Right cardiac atrium (tissue), 5 donors: ENCODE measurements at regions not wholly inside any gene's neighbourhood (a gene's known extent, or its start where the extent isn't known, plus 50 kb on each side); places are given as distances from the start of the nearest gene placed in this dataset.

Source experiments
- ATAC-seq, 2 donors: fragments of 200-7000 bp; cut with Tn5 transposase; one replicate each; pipeline versions ENCODE4 v1.8.0 to v1.9.1; 2020; ENCODE audit warnings: moderate library complexity in 2 of 2, mild to moderate bottlenecking in 1 of 2
- DNase-seq, 3 donors: peaks; one replicate each; pipeline ENCODE4 v3.0.0-alpha.2; 2020
- H3K27ac ChIP-seq: one replicate; pipeline ENCODE4 v1.5.1; 2013; ENCODE audit warnings: mild to moderate bottlenecking, low read length, control low read depth, moderate library complexity
- H3K27me3 ChIP-seq: one replicate; pipeline ENCODE4 v1.6.1; 2013; ENCODE audit not compliant: control insufficient read depth, insufficient read depth
- H3K4me1 ChIP-seq: one replicate; pipeline ENCODE4 v1.6.1; 2013; ENCODE audit warnings: low read length; ENCODE audit not compliant: control insufficient read depth, insufficient read depth
- H3K4me3 ChIP-seq: one replicate; pipeline ENCODE4 v1.5.1; 2013; ENCODE audit warnings: low read length, control low read depth
- H3K9me3 ChIP-seq: one replicate; pipeline ENCODE4 v1.6.1; 2013; ENCODE audit warnings: low read length; ENCODE audit not compliant: control insufficient read depth
- WGBS: extraction: QIAGEN DNeasy Blood & Tissue Kit; methylation state at CpG from one replicate; pipeline ENCODE4 v1.1.7; 2013; 5-methylcytosine and 5-hydroxymethylcytosine counted together
- intact Hi-C, 4 donors: fragments of 100-400 bp; cut with DNase I; formaldehyde crosslinking; loops; one replicate each; pipeline versions ENCODE4 v1.11.0 to v1.14.0; 2022 to 2023
- donor health status: healthy with polysubstance abuse.
- donor health status: DM: no; HTN: yes; CAD: no.
- donor health status: DM: no; HTN: no; CAD: no.
- donor health status: DM: no; HTN: yes; CAD: no; lungs with severe emphysema.
- donor health status: DM: yes; HTN: yes; CAD: no.

- no peak for ATAC-seq
- H3K9me3 ChIP-seq: no peaks in the 10 kb centered on the region
- no peaks in the 10 kb centered on the region for H3K4me1 ChIP-seq
- no peak overlapping the region for H3K4me3 ChIP-seq
- intact Hi-C loops: loop anchor here in 1 of 4 donors (10.0 kb wide), 1 partner anchor 611 kb away; no protein-coding TSS in a partner anchor
- no peak for DNase-seq
- no peak overlapping the region for H3K27ac ChIP-seq
- 77% methylated on average over 4 of the region's 4 CpGs for WGBS
- H3K27me3 ChIP-seq: no peaks in the 10 kb centered on the region
Measured at GRCh38 chr16:51755577-51756355, 604.7 kb upstream of the SALL1 start.

GRCh38 chr16:51755039-51755501, 604.0 kb upstream of the SALL1 start:
- intact Hi-C loops: loop anchor here in 1 of 4 donors (10.0 kb wide), 1 partner anchor 610 kb away; no protein-coding TSS in a partner anchor
- no peaks in the 10 kb centered on the region for H3K4me1 ChIP-seq
- WGBS: 42% methylated on average over 12 of the region's 12 CpGs
- ATAC-seq: no peak
- H3K27ac ChIP-seq: no peak overlapping the region
- H3K4me3 ChIP-seq: no peak overlapping the region
- DNase-seq: peak in 1 of 3 donors; percentile 14
- no peaks in the 10 kb centered on the region for H3K27me3 ChIP-seq
- no peaks in the 10 kb centered on the region for H3K9me3 ChIP-seq

GRCh38 chr16:51753467-51754127, 602.5 kb upstream of the SALL1 start:
- ATAC-seq (no peak), DNase-seq (no peak)
- no peak overlapping the region for H3K27ac ChIP-seq
- H3K27me3 ChIP-seq: no peaks in the 10 kb centered on the region
- 37% methylated on average over 1 of the region's 1 CpG for WGBS
- H3K4me3 ChIP-seq: no peak overlapping the region
- intact Hi-C loops: loop anchor here in 1 of 4 donors (10.0 kb wide), 1 partner anchor 609 kb away; no protein-coding TSS in a partner anchor
- no peaks in the 10 kb centered on the region for H3K9me3 ChIP-seq
- H3K4me1 ChIP-seq: no peaks in the 10 kb centered on the region

DNA sequence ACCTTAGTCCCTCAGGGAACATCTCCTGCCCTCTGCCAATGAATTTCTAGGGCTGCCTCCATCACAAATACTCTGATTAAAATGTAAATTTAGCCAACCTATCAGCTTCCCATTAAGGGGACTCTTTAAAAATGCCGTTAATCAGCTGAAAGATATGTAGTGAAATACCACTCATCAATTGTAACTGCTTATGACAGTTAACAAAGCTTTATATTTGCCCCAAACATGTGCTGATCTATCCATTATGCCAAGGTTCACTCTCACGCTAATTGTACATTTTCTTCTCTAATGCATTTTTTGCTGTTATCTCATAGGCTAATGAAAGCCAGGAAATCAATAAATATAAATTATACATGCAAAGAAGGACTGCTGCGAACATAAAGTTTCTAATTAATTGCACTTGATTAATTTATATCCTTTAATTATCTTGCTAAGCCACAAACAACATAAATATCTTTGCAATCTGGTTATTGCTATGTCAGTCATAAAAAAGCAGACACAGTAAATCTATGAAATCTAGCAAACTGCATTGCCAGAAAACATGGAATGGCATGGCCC, 601.4 kb upstream of the SALL1 start:
- H3K4me1 ChIP-seq: no peaks in the 10 kb centered on the region
- WGBS: 82% methylated on average over 3 of the region's 3 CpGs
- H3K9me3 ChIP-seq: no peaks in the 10 kb centered on the region
- no peak overlapping the region for H3K4me3 ChIP-seq
- intact Hi-C loops: loop anchor here in 1 of 4 donors (10.0 kb wide), 1 partner anchor 608 kb away; no protein-coding TSS in a partner anchor
- no peak for DNase-seq
- H3K27me3 ChIP-seq: no peaks in the 10 kb centered on the region
- H3K27ac ChIP-seq: no peak overlapping the region
- ATAC-seq: no peak

DNA sequence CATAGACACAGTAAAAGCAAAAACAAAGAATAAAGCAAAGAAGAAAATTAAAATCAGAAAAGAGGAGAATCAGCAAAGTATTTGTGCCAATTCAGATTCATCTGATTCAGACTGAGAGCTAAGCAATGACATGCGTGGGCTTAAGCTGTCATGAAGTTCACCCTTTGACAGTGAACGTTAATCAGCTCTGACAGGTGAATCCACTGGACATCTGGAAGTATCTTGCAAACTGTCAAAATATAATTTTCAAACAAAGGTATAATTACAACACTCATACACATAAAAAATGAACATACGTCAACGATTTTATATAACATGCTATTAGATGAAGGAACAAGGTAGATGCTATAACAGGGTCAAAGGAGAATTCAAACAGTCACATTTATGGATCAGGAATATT, 596.3 kb upstream of the SALL1 start:
- DNase-seq: no peak
- H3K27ac ChIP-seq: no peak overlapping the region
- intact Hi-C loops: no loop called here
- no peaks in the 10 kb centered on the region for H3K9me3 ChIP-seq
- WGBS: 73% methylated on average over 4 of the region's 4 CpGs
- ATAC-seq: no peak
- H3K4me3 ChIP-seq: no peak overlapping the region
- no peaks in the 10 kb centered on the region for H3K27me3 ChIP-seq
- no peaks in the 10 kb centered on the region for H3K4me1 ChIP-seq

DNA sequence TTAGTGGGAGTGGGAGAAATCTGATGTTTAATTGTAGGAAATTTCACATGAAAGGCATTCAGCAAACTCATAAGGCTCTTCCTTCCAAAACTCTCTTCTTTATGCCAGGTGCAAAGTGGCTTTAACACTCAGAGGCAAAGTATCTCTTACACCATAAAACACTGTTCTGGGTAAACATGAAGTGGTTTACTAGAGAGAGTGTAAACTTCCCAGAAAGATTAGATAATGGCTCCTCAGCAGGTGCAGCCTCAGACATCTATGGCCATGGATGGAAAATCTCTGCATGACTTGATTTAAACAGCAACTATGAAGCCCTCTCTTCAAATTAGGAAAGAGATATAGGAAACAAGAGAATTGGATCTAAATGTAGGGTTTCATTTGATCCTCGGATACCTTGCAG, 583.1 kb upstream of the SALL1 start:
- no peaks in the 10 kb centered on the region for H3K4me1 ChIP-seq
- ATAC-seq (no peak), DNase-seq (no peak)
- 58% methylated on average over 1 of the region's 1 CpG for WGBS
- no peak overlapping the region for H3K27ac ChIP-seq
- intact Hi-C loops: no loop called here
- H3K9me3 ChIP-seq: no peaks in the 10 kb centered on the region
- H3K4me3 ChIP-seq: no peak overlapping the region
- no peaks in the 10 kb centered on the region for H3K27me3 ChIP-seq

DNA sequence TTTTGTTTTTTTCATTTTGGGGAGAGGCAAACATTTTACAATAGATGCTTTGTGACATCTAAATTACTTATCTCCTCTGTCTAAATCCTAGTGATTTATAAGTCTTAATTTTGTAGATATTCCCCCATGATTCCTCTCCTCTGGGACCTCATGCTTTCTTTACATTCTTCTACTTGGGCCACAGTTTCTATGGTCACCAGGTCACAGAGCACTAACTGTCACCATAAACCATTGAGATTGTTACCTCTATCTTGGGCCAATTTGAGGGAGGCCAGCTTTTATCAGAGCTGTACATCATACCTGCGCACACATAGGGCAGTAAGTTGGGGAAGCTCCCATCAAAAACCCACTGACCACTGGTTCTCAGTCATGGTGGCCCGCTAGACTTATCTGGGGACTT, 582.1 kb upstream of the SALL1 start:
- ATAC-seq: no peak
- Histone ChIP-seq H3K4me1 (no peaks in the 10 kb centered on the region), H3K9me3 (no peaks in the 10 kb centered on the region), H3K4me3 (no peak overlapping the region), H3K27ac (no peak overlapping the region), H3K27me3 (no peaks in the 10 kb centered on the region)
- intact Hi-C loops: no loop called here
- no peak for DNase-seq
- 86% methylated on average over 2 of the region's 2 CpGs for WGBS

- intact Hi-C loops: no loop called here
- WGBS: 62% methylated on average over 4 of the region's 4 CpGs
- no peaks in the 10 kb centered on the region for H3K27me3 ChIP-seq
- no peak for DNase-seq
- H3K9me3 ChIP-seq: no peaks in the 10 kb centered on the region
- ATAC-seq: no peak
- H3K4me1 ChIP-seq: no peaks in the 10 kb centered on the region
- H3K27ac ChIP-seq: no peak overlapping the region
- H3K4me3 ChIP-seq: no peak overlapping the region
Measured at GRCh38 chr16:51731160-51731559, 580.1 kb upstream of the SALL1 start.

DNA sequence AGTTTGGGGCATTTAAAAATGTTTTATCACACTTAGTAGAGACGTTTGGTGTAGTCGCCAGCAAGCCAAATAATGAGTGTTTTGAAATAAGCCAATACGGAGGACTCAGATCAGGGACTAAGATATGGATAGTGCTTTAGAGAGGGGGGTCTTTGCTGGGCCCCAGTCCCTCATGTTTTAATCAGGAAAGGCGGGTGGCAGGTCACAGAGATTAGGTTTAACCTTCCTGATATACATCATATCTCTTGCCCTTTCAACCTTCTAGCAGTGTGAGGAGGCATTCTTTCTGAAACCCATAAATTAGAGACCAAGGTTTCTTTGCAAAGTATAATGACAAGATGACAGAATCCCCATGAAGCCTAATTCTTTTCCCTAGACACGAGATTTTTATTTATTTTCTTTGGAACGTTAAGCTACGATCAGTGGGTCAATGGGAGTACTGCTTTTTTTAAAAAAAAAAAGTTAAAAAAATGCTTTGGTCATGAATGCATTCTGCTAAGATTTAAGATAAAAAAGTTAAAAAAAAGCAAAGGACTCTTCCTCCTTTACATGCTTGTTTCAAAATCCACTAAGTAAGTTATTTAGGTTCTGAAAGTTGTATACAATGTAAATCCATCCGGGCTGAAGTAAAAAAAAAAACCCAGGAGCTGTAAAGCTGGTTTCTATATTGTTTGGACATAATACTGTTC, 572.1 kb upstream of the SALL1 start:
- Histone ChIP-seq H3K4me1 (no peaks in the 10 kb centered on the region), H3K9me3 (no peaks in the 10 kb centered on the region), H3K4me3 (no peak overlapping the region), H3K27ac (no peak overlapping the region), H3K27me3 (no peaks in the 10 kb centered on the region)
- 21% methylated on average over 8 of the region's 8 CpGs for whole genome bisulfite sequencing
- ATAC-seq (no peak), DNase-seq (no peak)
- intact Hi-C loops: no loop called here

DNA sequence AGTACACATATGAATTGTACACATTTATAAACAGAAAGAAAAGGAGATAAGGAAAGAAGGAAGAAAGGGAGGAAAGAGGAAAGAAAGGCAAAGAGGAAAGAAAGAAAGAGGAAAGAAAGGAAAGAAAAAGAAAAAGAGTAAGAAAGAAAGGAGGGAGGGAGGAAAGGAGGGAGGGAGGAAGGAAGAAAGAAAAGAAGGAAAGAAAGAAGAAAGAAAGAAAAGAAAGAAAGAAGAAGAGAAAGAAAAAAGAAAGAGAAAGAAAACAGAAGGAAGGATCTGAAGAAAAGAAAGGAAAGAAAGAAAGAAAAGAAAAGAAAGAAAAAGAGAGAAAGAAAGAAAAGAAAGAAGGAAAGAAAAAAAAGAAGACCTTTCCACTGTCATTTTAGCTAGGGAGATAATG, 571.4 kb upstream of the SALL1 start:
- Histone ChIP-seq H3K9me3 (no peaks in the 10 kb centered on the region), H3K4me3 (no peak overlapping the region), H3K4me1 (no peaks in the 10 kb centered on the region), H3K27ac (no peak overlapping the region), H3K27me3 (no peaks in the 10 kb centered on the region)
- no peak for ATAC-seq
- DNase-seq: no peak
- intact Hi-C loops: no loop called here

- intact Hi-C loops: no loop called here
- ATAC-seq (no peak), DNase-seq (no peak)
- peaks cover 2% of the 10 kb centered on the region for H3K9me3 ChIP-seq
- H3K27me3 ChIP-seq: no peaks in the 10 kb centered on the region
- no peaks in the 10 kb centered on the region for H3K4me1 ChIP-seq
- 85% methylated on average over 3 of the region's 3 CpGs for WGBS
- no peak overlapping the region for H3K4me3 ChIP-seq
- H3K27ac ChIP-seq: no peak overlapping the region
Measured at GRCh38 chr16:51719376-51719775, 568.3 kb upstream of the SALL1 start.
